Superior temporal gyrus (tissue), 1 donor: ENCODE measurements at regions not wholly inside any gene's neighbourhood (a gene's known extent, or its start where the extent isn't known, plus 50 kb on each side); places are given as distances from the start of the nearest gene placed in this dataset.
"Not testable (repeated sequence)": the region's sequence is repeated elsewhere in the genome, so short reads cannot be mapped to it uniquely, and the experiment has no call there.

ENCODE experiments used
- DNase-seq: peaks from one replicate; pipeline ENCODE4 v3.0.0-alpha.2; 2016; ENCODE audit errors: extremely low spot score

DNA sequence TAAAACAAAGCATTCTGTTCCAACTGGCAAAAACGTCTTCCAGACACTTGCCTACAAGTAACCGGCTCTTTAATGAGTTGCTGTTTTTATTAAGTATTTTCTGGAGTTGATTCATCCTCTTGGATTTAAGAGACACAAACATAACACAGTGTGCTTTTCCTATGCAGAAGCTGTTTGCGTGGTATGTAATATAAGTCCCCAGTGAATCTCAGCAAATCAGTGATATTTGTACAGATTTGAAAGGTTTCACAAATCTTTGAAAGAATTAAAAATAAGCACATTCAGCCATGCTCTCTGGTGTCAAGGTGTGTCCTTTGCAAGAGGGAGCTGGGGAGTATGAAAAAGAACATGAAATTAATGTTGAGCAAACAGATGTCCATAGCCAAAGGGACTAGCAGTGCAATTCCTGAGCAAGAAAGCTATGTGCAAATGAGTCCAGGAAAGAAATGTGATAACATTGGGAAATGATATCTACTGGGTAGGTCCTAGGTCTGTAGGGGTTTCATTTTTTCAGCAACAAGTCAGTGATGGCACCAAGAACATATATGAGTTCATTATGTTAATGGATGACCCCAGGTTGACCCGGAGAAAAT lies 170.1 kb upstream of the PHACTR1 start:
- DNase-seq = no peak

DNA sequence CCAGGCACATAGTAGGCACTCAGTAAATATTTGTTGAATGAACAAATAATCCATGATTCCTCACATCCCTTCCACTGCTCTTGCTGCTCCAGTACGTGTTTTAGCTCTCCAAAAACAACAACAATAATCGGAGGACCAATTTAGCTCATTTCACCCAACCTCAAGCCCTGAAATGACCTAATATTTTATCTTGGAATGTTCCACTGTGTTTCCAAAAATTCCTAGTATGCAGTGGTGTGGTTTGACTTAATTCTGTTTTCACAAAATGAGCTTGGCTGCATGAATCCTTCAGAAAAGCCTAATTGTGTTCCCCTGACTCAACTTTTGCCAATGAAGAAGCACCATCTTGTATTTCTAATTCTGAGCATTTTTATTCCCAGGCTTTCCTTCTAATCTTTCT lies 168.0 kb upstream of the PHACTR1 start:
- no peak for DNase-seq

DNA sequence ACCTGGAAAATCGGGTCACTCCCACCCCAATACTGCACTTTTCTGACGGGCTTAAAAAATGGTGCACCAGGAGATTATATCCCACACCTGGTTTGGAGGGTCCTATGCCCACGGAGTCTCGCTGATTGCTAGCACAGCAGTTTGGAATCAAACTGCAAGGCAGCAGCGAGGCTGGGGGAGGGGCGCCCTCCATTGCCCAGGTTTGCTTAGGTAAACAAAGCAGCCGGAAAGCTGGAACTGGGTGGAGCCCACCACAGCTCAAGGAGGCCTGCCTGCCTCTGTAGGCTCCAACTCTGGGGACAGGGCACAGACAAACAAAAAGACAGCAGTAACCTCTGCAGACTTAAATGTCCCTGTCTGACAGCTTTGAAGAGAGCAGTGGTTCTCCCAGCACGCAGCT lies 167.1 kb upstream of the PHACTR1 start:
- not testable (repeated sequence) for DNase-seq

DNA sequence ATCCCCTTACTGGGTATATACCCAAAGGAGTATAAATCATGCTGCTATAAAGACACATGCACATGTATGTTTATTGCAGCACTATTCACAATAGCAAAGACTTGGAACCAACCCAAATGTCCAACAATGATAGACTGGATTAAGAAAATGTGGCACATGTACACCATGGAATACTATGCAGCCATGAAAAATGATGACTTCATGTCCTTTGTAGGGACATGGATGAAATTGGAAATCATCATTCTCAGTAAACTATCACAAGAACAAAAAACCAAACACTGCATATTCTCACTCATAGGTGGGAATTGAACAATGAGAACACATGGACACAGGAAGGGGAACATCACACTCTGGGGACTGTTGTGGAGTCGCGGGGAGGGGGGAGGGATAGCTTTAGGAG lies 161.7 kb upstream of the PHACTR1 start:
- DNase-seq = not testable (repeated sequence)

DNA sequence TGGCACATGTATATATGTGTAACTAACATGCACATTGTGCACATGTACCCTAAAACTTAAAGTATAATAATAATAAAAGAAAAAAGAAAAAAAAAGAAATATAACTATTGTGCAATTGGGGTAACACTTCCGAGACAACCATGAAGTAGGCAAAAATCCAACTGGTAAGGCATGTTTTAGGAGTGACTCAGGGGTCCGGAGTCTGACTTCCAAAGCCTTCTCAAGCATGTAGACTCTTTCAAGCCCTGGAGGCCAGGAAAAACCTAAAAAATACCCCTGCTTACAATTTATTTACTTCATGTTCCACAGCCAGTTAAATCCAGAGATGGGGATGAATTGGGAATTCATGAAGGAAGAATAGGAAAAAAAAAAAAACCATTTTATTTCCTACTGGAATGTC lies 161.3 kb upstream of the PHACTR1 start:
- no peak for DNase-seq

DNA sequence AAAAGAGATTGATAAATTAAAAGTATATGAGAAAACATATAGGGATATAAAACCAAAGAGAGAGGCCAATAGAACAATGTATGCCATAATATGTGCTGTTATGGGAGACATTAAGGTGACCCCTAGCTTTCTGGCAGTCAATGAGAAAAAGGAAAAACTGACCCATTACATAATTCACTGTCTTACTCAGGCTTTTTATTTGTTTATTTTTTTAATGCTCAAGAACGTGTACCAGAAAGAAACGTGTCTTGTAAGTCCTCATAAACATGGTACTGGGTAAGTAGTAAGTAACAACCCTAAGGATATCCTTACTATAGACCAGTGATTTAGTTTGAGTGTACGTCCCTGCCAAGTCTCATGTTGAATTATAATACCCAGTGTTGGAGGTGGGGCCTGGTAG lies 160.8 kb upstream of the PHACTR1 start:
- DNase-seq = no peak

DNA sequence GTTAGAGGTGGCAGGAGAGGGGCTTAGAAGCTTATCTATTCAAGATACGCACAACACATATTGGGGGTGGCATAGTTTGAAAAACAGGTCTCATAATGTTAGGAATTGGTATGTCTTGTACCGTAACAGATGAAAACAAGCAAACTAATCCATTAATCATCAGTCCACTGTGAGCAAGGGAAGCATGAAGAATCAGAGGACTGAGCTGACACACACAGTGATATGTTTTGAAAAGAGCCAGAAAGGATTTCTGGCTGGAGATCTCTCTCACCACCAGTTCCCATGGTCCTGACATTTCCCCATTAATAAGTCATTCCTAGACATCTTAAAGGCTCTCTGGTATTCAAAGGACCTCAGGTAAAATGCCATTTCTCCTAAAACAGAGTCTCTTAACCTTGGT lies 158.8 kb upstream of the PHACTR1 start:
- DNase-seq = no peak

DNA sequence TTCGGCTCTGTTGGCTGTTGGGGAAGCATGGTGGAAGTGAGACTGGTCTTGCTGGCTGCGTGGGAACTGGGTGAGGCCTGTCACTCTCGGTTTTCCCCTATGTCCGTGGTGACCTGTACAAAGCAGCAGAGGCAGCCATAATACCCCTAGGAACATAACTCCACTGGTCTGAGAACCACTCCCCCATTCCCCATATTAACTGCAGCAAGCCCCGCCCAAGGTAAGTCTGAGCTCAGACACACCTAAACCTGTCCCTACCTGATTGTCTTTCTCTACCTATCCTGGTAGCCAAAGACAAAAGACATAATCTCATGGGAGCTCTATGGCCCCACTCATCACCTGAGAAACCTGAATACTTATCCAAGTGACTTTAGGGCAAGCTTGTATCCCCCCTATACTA lies 156.3 kb upstream of the PHACTR1 start:
- DNase-seq = no peak

DNA sequence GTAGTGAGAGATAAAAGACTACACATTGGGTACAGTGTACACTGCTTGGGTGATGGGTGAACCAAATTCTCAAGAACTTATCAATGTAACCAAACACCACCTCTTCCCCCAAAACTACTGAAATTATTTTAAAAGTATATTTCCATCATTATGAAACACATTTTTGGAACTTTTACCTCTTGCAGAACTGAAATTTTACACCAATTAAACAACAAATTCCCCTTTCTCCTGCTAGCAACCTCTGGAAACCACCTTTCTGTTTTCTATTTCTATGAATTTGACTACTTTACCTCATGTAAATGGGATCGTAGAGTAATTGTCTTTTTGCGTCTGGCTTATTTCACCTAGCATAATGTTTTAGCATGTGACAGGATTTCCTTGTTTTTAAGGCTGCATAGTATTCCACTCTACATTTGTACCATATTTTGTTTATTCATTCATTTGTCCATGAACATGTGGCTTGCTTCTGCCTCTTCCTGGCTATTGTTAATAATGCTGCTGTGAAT lies 149.9 kb upstream of the PHACTR1 start:
- DNase-seq = no peak

DNA sequence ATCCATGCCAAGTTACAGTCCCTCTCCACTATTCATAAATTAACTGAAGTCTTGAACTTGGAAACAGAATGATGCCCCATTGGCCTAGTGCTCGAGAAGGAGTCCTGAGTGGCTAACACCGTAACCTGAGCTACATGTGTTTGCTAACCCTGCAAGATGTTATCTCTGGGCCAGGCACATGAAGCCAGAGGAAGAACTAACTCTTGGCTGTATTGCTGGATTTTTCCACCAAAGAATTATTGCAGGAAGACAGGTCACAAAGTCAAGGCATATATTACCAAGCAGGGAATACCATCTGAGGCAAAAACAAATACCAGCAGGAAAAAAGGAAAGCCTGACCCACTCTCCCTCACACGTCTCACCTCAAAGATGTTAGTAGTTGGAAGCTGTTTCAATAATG lies 148.9 kb upstream of the PHACTR1 start:
- DNase-seq = no peak

DNA sequence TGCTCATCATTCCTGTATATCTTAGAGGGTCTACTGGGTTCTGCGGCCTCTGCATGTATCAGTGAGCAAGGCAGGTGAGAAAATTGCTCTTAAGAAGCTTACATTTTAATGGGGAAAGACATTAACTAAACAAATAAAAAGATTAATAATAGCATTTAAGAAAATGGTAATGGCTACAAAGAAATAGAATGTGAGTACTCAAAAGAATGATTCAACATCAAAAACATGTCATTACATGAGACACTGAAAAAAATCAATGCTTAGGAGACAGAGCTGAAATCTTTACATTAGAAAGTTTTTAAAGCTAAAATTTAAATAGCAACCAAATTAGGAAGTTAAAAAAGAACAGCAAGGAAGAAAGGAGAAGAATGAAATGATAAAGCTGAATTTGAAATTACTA lies 146.9 kb upstream of the PHACTR1 start:
- DNase-seq = no peak

DNA sequence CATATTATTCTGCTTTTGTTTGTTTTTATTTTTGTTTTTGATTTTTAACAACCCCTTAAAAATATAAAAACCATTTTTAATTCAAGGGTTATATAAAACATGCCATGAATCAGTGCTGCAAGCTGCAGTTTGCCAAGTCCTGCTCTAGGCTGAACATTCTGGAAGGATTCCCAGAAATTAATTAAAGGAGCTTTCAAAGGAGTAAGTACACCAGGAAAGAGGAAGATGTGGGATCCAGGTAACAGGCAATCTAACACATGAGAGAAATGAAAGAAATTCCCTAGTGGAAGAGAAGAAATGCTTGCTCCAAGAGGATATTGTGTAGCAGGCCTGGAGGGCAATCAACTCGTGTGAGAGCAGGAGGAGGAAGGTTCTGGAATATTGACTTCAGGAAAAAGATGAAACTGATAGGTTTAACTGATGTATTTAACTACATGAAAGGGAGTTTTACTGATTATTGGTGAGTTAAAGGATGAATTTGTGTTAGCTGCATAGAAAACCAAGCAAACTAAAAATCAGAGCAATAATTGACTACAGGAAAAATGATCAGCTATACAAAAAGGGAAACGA lies 146.0 kb upstream of the PHACTR1 start:
- peak; percentile 66 for DNase-seq

DNA sequence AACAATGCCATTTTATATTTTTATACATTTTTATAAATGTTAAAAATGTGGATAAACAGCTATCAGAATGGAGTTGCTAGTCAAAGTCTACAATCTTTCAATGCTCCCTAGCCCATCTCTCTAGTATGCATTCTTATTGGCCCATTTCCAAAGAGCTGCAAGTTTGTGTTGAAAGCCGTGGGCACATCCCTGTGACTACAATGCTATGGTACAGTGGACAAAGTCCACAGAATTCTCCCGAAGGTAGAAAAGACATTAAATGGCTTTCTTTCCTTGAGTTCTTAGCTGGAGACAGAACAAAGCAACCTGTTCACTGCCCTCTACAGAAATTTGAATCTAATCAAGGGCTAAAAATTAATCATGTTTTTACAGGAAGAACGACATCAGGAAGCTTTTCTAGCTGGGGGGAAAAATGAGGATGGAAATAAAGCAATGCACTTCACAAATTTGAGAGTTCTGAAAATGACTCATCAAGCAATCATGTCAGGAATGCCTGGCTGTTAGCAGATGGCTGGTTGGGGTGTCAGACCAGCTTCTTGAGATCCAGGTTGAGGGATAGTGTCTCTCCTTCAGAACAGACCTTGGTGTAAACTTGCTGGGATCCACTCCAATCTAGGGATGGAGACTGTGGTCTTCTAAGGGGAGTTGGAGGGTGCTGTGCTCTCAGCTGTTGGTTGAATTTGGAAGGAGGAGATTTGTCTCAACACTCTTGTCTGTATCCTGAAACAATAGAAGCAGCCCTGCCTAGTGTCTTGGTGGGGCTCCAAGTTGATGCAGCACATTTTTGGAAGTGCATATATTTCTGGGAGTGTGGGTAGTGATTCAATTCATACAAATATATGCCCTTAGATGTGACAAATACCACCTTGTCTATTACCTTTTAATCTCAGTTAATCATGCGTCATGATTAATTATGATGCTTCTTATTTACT lies 143.4 kb upstream of the PHACTR1 start:
- DNase-seq = peak; percentile 38

DNA sequence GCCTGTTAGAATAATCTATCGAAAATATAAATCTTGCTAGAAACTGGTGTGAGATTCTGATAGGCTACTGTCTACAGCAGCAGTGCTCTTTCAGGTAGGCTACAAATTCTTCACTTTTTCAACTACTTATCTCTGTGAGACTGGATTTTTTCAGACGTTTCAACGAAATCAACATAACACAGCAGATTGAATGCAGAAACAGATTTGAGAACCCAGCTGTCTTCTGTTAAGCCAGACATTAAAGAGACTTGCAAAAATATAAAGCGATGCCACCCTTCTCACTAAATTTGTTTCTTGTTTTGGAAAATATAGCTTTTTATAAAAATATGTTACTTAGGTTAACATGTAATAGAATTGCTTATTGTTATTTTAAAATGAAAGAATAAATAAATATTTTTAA lies 140.6 kb upstream of the PHACTR1 start:
- DNase-seq = no peak

DNA sequence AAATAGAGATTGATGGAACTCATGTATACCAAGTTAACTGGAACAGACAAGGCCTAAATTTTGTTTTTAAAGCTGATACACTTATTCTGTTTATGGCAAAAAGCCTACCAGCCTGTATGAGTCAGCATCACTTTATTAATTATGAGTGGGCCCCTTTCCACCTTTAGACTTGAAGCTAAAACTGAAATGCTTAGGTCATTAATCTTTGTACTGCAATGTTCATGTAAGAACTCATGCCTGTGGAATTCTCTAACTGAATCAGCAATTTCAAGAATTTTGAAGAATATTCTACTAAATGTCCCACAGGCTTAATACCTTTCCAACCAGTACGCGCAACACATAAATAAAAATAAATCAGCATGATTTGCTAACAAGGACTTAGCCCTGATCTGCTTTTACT lies 140.2 kb upstream of the PHACTR1 start:
- DNase-seq = no peak

DNA sequence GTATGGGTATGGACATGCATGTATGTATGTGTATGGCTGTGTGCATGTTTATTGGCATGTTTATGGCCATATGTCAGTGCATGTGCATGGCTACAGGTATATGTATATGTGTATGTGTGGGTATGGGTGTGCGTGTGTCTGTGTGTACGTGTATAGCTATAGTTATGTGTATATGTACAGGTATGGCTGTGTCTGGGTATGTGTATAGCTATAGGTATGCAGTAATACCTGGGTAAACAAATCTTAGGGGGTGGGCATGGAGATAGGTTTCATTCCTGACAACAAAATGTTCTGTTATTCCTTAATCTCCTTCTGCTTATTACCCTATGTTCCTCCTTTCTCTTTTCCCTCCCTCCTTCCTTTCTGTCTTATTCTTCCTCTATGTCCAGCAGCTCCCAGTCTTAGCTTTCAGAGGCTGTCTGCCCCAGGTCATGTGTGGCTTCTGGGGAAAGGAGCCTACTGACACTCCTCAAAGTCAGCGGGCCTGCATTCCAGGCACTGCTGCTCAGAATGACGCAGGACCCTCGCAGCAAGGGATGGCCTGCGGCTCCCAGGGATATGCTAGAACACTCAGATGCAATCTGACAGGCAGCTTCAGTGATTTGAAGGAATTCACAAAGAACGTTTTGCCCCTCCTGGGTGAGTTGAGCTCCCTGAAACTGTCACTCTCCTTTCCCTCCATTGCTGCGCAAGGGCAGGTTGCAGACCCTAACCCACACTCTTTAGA lies 139.3 kb upstream of the PHACTR1 start:
- DNase-seq = no peak

DNA sequence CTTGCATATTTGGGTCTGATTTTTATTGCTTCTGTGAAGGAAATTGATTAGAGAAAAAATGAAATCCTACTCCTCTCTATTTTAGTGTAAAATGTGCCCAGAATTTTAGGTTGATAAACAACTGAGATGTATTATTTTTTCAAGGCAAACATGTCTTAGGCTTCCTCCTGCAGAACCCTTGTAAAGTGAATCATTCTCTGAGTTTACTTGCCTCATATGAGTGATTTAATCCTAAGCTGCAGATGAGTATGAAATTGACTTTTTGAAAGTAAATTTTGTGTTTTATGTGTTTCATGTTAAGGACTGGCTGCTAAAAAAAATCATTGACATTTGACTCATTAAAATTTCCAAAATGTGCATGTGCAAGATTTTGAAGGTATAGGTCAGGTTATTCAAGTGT lies 138.5 kb upstream of the PHACTR1 start:
- no peak for DNase-seq

DNA sequence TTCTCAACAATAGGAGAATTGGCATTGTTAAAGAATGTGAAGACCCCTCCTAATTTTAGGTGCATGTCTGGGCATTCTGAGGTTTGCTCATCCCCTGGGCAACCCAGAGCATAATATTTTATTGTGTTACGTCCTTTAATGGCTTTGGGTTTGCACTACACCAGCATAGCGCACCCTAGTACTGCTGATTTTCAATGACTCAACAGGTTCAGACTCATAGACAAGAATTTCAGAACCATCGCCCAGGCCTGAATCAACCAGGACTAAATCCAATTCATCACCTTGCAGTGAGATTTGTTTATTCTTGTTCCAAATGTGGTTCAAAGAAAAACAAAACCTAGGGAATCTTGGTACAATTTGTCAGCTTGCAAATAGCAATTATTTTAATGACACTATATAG lies 137.8 kb upstream of the PHACTR1 start:
- DNase-seq = no peak

DNA sequence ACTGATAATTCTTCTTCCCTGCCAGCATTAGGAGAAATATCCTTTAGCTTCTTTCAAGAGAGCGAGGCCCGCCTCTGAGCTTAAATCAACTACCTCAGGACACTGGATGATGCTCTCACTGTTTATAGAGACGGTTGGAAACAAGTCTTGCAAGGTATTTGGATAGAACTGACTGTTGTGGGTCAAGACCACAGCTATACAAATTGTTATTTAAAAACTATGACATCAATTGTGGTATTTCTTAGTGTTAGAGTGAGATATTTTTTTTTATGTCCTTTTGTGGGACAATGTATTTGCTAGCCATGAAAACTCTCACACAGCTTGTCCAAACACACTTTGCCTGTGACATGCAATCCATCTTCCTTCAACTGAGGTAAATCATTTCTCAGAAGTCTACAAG lies 136.3 kb upstream of the PHACTR1 start:
- no peak for DNase-seq

DNA sequence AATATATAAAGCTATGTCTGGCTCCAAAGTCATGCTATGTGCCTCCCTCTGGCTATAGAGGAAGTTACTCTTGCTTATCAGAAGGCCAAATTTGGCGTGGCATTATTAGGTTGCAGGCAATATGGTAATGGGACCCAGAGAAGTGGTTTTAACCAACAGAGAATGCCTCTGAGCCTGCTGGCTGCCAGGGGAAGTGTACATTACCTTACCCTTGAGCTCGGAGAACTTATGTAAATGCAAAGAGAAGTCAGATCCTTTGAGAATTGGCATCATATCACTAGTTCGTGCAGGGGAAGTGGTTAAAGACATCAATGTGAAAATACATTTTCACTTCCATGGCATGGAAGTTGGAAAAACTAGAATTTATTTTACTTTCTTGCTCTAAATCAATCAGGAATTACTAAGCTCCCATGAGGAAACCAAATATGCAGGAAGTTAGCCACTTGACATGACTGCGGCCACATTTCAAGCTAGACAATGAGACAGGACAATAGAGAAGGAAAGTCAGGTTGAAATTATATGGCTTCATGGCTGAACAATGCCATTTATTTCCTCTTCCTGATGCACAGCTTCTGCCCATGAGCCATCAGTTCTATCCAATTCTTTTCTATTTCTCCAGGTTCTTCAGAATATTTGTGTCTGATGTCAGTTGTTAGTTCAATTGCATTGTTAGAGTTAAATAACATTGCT lies 134.0 kb upstream of the PHACTR1 start:
- DNase-seq = no peak

DNA sequence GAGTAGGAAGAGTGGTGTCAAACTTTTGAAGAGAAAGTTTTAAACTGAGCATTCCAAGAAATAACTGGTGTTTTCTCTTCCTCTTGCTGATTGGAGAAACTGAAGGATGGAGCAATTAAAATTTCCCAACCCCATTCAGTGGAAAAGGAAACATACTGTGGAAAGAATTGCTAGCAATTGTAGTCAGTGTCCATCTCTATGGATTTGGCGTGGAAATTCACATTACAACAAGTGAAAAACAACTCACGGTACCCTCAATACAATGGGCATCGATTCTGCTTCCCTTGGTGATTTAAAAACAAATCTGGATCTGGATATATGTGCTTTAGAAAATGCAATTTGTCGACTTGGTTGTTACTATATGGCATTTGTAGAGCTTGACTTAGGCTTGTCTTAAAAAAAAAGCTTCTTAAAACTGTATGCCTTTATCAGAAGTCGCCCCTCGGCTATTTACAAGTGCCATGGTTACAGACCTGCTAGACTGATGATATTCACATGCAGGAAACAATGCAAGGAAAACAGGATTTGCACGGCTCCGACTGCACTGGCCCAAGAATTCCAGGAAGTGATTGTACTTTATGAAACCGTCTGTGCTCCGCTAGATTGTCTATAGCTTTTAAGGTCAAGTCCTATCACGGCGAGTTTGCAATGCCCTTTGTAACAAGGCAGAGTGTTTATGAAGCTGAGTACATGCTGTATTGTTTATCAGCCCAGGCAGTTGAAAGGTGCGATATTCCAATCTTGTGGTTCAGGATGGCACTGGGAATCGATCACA lies 131.7 kb upstream of the PHACTR1 start:
- no peak for DNase-seq
